ENCODE measurements at regions not wholly inside any gene's neighbourhood (a gene's known extent, or its start where the extent isn't known, plus 50 kb on each side); places are given as distances from the start of the nearest gene placed in this dataset.

DNA sequence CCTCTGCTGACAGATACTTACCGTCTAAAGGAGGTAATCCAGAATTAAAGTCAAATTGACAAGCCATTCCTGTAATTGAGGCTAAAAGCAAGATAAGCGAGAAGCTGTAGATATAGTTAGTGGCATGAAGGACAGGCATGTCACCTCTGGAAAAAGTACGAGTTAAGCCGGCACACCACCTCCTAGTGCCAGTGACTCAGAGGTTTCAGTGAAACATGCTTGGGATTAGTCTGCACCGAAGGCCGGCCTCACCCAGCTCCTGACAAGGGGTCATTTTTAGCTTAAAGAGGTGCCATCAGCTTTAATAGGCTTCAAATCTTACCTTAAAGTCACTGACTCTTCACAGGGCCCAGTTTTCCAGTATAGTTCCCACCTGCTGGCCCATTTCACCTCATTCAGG lies 838.0 kb downstream of the UQCRFS1 start:
- TF ChIP-seq, protein P1, sequence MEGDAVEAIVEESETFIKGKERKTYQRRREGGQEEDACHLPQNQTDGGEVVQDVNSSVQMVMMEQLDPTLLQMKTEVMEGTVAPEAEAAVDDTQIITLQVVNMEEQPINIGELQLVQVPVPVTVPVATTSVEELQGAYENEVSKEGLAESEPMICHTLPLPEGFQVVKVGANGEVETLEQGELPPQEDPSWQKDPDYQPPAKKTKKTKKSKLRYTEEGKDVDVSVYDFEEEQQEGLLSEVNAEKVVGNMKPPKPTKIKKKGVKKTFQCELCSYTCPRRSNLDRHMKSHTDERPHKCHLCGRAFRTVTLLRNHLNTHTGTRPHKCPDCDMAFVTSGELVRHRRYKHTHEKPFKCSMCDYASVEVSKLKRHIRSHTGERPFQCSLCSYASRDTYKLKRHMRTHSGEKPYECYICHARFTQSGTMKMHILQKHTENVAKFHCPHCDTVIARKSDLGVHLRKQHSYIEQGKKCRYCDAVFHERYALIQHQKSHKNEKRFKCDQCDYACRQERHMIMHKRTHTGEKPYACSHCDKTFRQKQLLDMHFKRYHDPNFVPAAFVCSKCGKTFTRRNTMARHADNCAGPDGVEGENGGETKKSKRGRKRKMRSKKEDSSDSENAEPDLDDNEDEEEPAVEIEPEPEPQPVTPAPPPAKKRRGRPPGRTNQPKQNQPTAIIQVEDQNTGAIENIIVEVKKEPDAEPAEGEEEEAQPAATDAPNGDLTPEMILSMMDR (IDR thresholded peaks at IDR 0.05; ENCODE audit: insufficient read depth, low read length) = no peak
- TF ChIP-seq POLR2AphosphoS5 (IDR thresholded peaks at IDR 0.05; ENCODE audit: low read depth) = no peak
- TF ChIP-seq, protein P2, sequence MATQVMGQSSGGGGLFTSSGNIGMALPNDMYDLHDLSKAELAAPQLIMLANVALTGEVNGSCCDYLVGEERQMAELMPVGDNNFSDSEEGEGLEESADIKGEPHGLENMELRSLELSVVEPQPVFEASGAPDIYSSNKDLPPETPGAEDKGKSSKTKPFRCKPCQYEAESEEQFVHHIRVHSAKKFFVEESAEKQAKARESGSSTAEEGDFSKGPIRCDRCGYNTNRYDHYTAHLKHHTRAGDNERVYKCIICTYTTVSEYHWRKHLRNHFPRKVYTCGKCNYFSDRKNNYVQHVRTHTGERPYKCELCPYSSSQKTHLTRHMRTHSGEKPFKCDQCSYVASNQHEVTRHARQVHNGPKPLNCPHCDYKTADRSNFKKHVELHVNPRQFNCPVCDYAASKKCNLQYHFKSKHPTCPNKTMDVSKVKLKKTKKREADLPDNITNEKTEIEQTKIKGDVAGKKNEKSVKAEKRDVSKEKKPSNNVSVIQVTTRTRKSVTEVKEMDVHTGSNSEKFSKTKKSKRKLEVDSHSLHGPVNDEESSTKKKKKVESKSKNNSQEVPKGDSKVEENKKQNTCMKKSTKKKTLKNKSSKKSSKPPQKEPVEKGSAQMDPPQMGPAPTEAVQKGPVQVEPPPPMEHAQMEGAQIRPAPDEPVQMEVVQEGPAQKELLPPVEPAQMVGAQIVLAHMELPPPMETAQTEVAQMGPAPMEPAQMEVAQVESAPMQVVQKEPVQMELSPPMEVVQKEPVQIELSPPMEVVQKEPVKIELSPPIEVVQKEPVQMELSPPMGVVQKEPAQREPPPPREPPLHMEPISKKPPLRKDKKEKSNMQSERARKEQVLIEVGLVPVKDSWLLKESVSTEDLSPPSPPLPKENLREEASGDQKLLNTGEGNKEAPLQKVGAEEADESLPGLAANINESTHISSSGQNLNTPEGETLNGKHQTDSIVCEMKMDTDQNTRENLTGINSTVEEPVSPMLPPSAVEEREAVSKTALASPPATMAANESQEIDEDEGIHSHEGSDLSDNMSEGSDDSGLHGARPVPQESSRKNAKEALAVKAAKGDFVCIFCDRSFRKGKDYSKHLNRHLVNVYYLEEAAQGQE (IDR thresholded peaks at IDR 0.05; ENCODE audit: insufficient replicate concordance, low read depth) = no peak
